ENCODE measurements at regions not wholly inside any gene's neighbourhood (a gene's known extent, or its start where the extent isn't known, plus 50 kb on each side); places are given as distances from the start of the nearest gene placed in this dataset.

DNA sequence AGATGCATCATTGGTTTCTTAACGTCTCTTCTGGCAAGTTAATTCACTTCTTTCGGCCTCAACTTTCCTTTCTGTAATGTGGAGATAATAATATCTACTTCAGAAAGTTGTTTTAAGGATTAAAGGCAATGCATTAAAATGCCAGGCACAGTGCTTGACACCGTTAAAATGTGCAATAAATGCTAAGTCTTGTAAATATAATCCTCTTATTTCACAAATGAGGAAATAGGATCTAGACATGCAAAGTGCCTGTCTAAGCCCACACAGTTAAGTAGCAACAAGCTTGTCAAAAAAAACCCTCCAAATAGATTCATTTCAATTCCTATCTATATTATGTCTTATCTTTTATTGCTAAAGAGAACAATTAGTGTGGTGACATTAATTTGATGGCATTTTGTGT lies 86.4 kb upstream of the TSC22D1 start:
- no peak overlapping the region for H3K4me3 ChIP-seq (ENCODE audit: low read depth, low read length)
- no peak for DNase-seq (ENCODE audit: low read depth)
- no peak for TF ChIP-seq CTCF (IDR thresholded peaks at IDR 0.05; ENCODE audit: low read depth, low read length, missing control alignments)

DNA sequence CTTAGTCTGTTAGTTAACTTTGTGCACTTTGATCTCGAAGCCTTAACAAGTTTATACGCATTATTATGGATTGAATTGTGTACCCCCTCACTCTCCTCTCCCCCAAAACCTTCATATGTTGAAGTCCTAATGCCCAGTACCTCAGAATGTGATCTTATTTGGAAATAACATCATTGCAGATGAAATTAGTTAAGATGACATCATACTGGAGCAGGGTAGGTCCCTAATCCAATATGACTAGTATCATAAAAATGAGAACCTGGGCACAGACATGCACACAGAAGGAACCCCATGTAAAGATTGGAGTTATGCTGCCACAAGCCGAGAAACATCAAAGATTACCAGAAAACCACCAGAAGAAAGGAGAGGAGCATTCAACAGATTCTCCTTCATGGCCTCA lies 85.8 kb upstream of the TSC22D1 start:
- H3K4me3 ChIP-seq (ENCODE audit: low read depth, low read length): no peak overlapping the region
- no peak for DNase-seq (ENCODE audit: low read depth)
- no peak for TF ChIP-seq CTCF (IDR thresholded peaks at IDR 0.05; ENCODE audit: low read depth, low read length, missing control alignments)

GRCh38 chr13:44660050-44660449 lies 83.9 kb upstream of the TSC22D1 start:
- no peak for DNase-seq (ENCODE audit: low read depth)
- TF ChIP-seq CTCF (IDR thresholded peaks at IDR 0.05; ENCODE audit: low read depth, low read length, missing control alignments): no peak
- H3K4me3 ChIP-seq (ENCODE audit: low read depth, low read length): no peak overlapping the region

GRCh38 chr13:44652962-44653660 lies 77.0 kb upstream of the TSC22D1 start:
- H3K4me3 ChIP-seq (ENCODE audit: low read depth, low read length): no peak overlapping the region
- TF ChIP-seq CTCF (IDR thresholded peaks at IDR 0.05; ENCODE audit: low read depth, low read length, missing control alignments): no peak
- DNase-seq (ENCODE audit: low read depth): no peak

GRCh38 chr13:44652168-44652567 lies 76.0 kb upstream of the TSC22D1 start:
- no peak for DNase-seq (ENCODE audit: low read depth)
- TF ChIP-seq CTCF (IDR thresholded peaks at IDR 0.05; ENCODE audit: low read depth, low read length, missing control alignments): no peak
- no peak overlapping the region for H3K4me3 ChIP-seq (ENCODE audit: low read depth, low read length)

GRCh38 chr13:44651724-44652123 lies 75.6 kb upstream of the TSC22D1 start:
- no peak overlapping the region for H3K4me3 ChIP-seq (ENCODE audit: low read depth, low read length)
- no peak for TF ChIP-seq CTCF (IDR thresholded peaks at IDR 0.05; ENCODE audit: low read depth, low read length, missing control alignments)
- no peak for DNase-seq (ENCODE audit: low read depth)

GRCh38 chr13:44651209-44651608 lies 75.1 kb upstream of the TSC22D1 start:
- no peak for TF ChIP-seq CTCF (IDR thresholded peaks at IDR 0.05; ENCODE audit: low read depth, low read length, missing control alignments)
- DNase-seq (ENCODE audit: low read depth): no peak
- H3K4me3 ChIP-seq (ENCODE audit: low read depth, low read length): no peak overlapping the region
